Astrocyte (in vitro differentiated cells and primary cell): ENCODE measurements at regions not wholly inside any gene's neighbourhood (a gene's known extent, or its start where the extent isn't known, plus 50 kb on each side); places are given as distances from the start of the nearest gene placed in this dataset.

Source experiments
- DNase-seq: peaks from one replicate; pipeline ENCODE4 v3.0.0-alpha.2; 2010; ENCODE audit warnings: low read depth
- FAIRE-seq: peaks from 2 replicates; lab custom pipeline; 2011; peaks lifted over from hg19 to GRCh38; lab: Jason Lieb, UNC
- H2AFZ ChIP-seq: 2 replicates; pipeline ENCODE4 v1.6.0; 2012; ENCODE audit warnings: low read depth, low read length, inconsistent platforms
- H3K27ac ChIP-seq: 2 replicates; pipeline ENCODE4 v1.5.1; 2011; ENCODE audit warnings: low read depth, low read length, inconsistent platforms
- H3K27me3 ChIP-seq: 2 replicates; pipeline ENCODE4 v1.6.0; 2011; ENCODE audit warnings: low read length, inconsistent platforms; ENCODE audit not compliant: insufficient read depth
- H3K36me3 ChIP-seq: 2 replicates; pipeline ENCODE4 v1.5.1; 2011; ENCODE audit warnings: low read length, inconsistent platforms; ENCODE audit not compliant: insufficient read depth
- H3K4me1 ChIP-seq: 2 replicates; pipeline ENCODE4 v1.5.1; 2011; ENCODE audit warnings: low read length, inconsistent platforms; ENCODE audit not compliant: insufficient read depth
- H3K4me2 ChIP-seq: 2 replicates; pipeline ENCODE4 v1.6.0; 2012; ENCODE audit warnings: low read length, inconsistent platforms
- H3K4me3 ChIP-seq: 2 replicates; pipeline ENCODE4 v1.5.1; 2011; ENCODE audit warnings: low read depth, mild to moderate bottlenecking, low read length, inconsistent platforms; ENCODE audit not compliant: insufficient read depth
- H3K79me2 ChIP-seq: 2 replicates; pipeline ENCODE4 v1.6.0; 2012; ENCODE audit warnings: mild to moderate bottlenecking, low read length, inconsistent platforms; ENCODE audit not compliant: insufficient read depth
- H3K9ac ChIP-seq: 2 replicates; pipeline ENCODE4 v1.6.0; 2012; ENCODE audit warnings: mild to moderate bottlenecking, low read length, inconsistent platforms
- H3K9me3 ChIP-seq: 2 replicates; pipeline ENCODE4 v1.5.1; 2012; ENCODE audit warnings: low read depth, mild to moderate bottlenecking, low read length, inconsistent platforms; ENCODE audit not compliant: insufficient read depth
- H4K20me1 ChIP-seq: 2 replicates; pipeline ENCODE4 v1.6.0; 2012; ENCODE audit warnings: low read length, inconsistent platforms; ENCODE audit not compliant: insufficient read depth
- H3K27ac Mint-ChIP-seq: one replicate; pipeline ENCODE4 v1.8.0; 2021; ENCODE audit warnings: mild to moderate bottlenecking, mixed read lengths; ENCODE audit not compliant: unreplicated experiment
- H3K27me3 Mint-ChIP-seq: one replicate; pipeline ENCODE4 v1.8.0; 2021; ENCODE audit warnings: low read depth, mixed read lengths; ENCODE audit not compliant: unreplicated experiment
- H3K36me3 Mint-ChIP-seq: one replicate; pipeline ENCODE4 v1.8.0; 2021; ENCODE audit warnings: low read depth, mixed read lengths; ENCODE audit not compliant: unreplicated experiment
- H3K4me1 Mint-ChIP-seq: one replicate; pipeline ENCODE4 v1.8.0; 2021; ENCODE audit warnings: low read depth, mixed read lengths; ENCODE audit not compliant: unreplicated experiment
- H3K4me3 Mint-ChIP-seq: one replicate; pipeline ENCODE4 v1.8.0; 2021; ENCODE audit warnings: mild to moderate bottlenecking, moderate library complexity, mixed read lengths; ENCODE audit not compliant: unreplicated experiment
- H3K9me3 Mint-ChIP-seq: one replicate; pipeline ENCODE4 v1.8.0; 2021; ENCODE audit warnings: mild to moderate bottlenecking, mixed read lengths; ENCODE audit not compliant: unreplicated experiment
- EZH2 ChIP-seq: IDR thresholded peaks from 2 replicates; pipeline ENCODE4 v1.6.1; 2012; ENCODE audit warnings: mild to moderate bottlenecking, low read length, inconsistent platforms; ENCODE audit not compliant: insufficient read depth
- TF ChIP-seq, protein P1 (sequence below): IDR thresholded peaks from 2 replicates; pipeline ENCODE4 v1.5.1; 2011; ENCODE audit warnings: low read depth, mild to moderate bottlenecking, inconsistent platforms, low read length, moderate library complexity; ENCODE audit not compliant: insufficient read depth

DNA sequence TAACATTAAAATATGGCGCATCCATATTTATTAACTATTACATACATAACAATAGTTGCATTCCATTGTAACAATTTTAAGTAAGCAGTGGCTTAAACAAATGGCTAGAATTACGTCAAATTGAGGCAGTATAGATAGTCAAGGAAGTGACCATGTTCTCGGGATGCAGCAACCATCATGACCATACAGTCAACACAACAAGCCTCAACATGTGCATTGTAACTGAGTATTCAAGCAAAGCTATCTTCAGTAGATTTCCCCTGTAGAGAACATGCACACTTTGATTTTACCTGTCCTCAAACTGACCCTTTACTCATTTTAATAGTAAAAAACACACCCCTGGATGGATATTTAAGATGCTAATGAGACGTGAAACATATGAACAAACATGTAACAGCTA is 356.4 kb downstream of the HINT1 start:
- TF ChIP-seq EZH2: no peak
- TF ChIP-seq, protein P1, sequence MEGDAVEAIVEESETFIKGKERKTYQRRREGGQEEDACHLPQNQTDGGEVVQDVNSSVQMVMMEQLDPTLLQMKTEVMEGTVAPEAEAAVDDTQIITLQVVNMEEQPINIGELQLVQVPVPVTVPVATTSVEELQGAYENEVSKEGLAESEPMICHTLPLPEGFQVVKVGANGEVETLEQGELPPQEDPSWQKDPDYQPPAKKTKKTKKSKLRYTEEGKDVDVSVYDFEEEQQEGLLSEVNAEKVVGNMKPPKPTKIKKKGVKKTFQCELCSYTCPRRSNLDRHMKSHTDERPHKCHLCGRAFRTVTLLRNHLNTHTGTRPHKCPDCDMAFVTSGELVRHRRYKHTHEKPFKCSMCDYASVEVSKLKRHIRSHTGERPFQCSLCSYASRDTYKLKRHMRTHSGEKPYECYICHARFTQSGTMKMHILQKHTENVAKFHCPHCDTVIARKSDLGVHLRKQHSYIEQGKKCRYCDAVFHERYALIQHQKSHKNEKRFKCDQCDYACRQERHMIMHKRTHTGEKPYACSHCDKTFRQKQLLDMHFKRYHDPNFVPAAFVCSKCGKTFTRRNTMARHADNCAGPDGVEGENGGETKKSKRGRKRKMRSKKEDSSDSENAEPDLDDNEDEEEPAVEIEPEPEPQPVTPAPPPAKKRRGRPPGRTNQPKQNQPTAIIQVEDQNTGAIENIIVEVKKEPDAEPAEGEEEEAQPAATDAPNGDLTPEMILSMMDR: no peak
- H3K27ac Mint-ChIP-seq: no peak overlapping the region
- no peaks in the 10 kb centered on the region for H3K4me1 Mint-ChIP-seq
- no peaks in the 10 kb centered on the region for H3K79me2 ChIP-seq
- no peaks in the 10 kb centered on the region for H3K36me3 ChIP-seq
- H3K9me3 ChIP-seq: no peaks in the 10 kb centered on the region
- no peaks in the 10 kb centered on the region for H3K36me3 Mint-ChIP-seq
- no peak overlapping the region for H2AFZ ChIP-seq
- H3K4me2 ChIP-seq: no peak overlapping the region
- no peaks in the 10 kb centered on the region for H4K20me1 ChIP-seq
- H3K4me3 Mint-ChIP-seq: no peak overlapping the region
- no peaks in the 10 kb centered on the region for H3K9me3 Mint-ChIP-seq
- H3K9ac ChIP-seq: no peak overlapping the region
- H3K4me1 ChIP-seq: no peaks in the 10 kb centered on the region
- DNase-seq: no peak
- FAIRE-seq: no peak
- no peaks in the 10 kb centered on the region for H3K27me3 Mint-ChIP-seq
- no peak overlapping the region for H3K27ac ChIP-seq
- no peak overlapping the region for H3K4me3 ChIP-seq
- H3K27me3 ChIP-seq: no peaks in the 10 kb centered on the region

DNA sequence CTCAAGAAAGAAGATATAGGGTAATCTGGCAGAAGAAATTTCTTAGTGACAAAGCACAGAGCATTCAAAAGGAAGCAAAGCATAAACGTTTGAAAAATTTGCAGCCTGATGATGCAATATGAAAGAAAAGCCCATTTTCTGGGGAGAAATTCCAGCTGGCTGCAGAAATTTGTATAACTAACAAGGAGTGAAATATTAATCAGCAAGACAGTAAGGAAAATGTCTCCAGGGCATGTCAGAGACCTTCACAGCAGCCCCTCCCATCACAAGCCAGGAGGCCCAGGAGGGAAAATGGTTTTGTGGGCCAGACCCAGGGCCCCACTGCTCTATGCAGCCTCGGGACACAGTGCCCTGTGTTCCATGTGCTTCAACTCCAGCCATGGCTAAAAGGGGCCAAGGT is 359.4 kb downstream of the HINT1 start:
- no peak overlapping the region for H3K4me3 Mint-ChIP-seq
- H3K4me1 Mint-ChIP-seq: no peaks in the 10 kb centered on the region
- H3K27ac Mint-ChIP-seq: no peak overlapping the region
- no peak overlapping the region for H2AFZ ChIP-seq
- no peaks in the 10 kb centered on the region for H3K79me2 ChIP-seq
- H3K4me1 ChIP-seq: no peaks in the 10 kb centered on the region
- no peaks in the 10 kb centered on the region for H4K20me1 ChIP-seq
- DNase-seq (no peak), FAIRE-seq (no peak)
- H3K27me3 ChIP-seq: no peaks in the 10 kb centered on the region
- no peaks in the 10 kb centered on the region for H3K36me3 ChIP-seq
- H3K36me3 Mint-ChIP-seq: no peaks in the 10 kb centered on the region
- H3K9me3 ChIP-seq: no peaks in the 10 kb centered on the region
- TF ChIP-seq, protein P1: no peak
- TF ChIP-seq EZH2: no peak
- H3K4me3 ChIP-seq: no peak overlapping the region
- peaks cover 5% of the 10 kb centered on the region for H3K9me3 Mint-ChIP-seq
- H3K27ac ChIP-seq: no peak overlapping the region
- no peak overlapping the region for H3K9ac ChIP-seq
- H3K27me3 Mint-ChIP-seq: no peaks in the 10 kb centered on the region
- H3K4me2 ChIP-seq: no peak overlapping the region

DNA sequence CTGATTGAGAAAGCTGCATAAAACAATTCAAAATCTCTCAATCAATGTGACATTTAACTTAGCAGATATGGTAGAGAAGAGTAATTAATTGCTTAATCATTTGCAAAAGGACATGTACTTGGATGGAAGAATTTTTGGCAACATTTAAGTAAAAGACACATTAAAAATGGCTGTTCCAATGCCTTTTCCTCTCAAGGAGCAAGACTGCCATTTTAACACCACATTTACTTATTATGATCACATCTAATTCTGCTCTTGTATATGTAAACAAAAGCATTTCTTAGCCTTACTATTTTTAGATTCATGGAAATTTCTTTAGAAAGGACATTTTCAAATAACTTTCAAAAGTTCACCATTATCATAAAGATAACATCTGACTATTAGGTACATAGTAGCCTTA is 360.0 kb downstream of the HINT1 start:
- H3K4me1 Mint-ChIP-seq: no peaks in the 10 kb centered on the region
- no peaks in the 10 kb centered on the region for H3K36me3 Mint-ChIP-seq
- Histone ChIP-seq H2AFZ (no peak overlapping the region), H3K36me3 (no peaks in the 10 kb centered on the region), H3K4me2 (no peak overlapping the region), H3K4me3 (no peak overlapping the region), H3K4me1 (no peaks in the 10 kb centered on the region), H3K9me3 (no peaks in the 10 kb centered on the region), H3K9ac (no peak overlapping the region), H3K79me2 (no peaks in the 10 kb centered on the region), H4K20me1 (no peaks in the 10 kb centered on the region), H3K27ac (no peak overlapping the region), H3K27me3 (no peaks in the 10 kb centered on the region)
- H3K27ac Mint-ChIP-seq: no peak overlapping the region
- no peak overlapping the region for H3K4me3 Mint-ChIP-seq
- no peaks in the 10 kb centered on the region for H3K27me3 Mint-ChIP-seq
- FAIRE-seq (no peak), DNase-seq (no peak)
- peaks cover 5% of the 10 kb centered on the region for H3K9me3 Mint-ChIP-seq
- TF ChIP-seq, protein P1: no peak
- no peak for TF ChIP-seq EZH2
